Common myeloid progenitor, CD34-positive (primary cell): ENCODE measurements at regions not wholly inside any gene's neighbourhood (a gene's known extent, or its start where the extent isn't known, plus 50 kb on each side); places are given as distances from the start of the nearest gene placed in this dataset.
"Not testable (repeated sequence)": the region's sequence is repeated elsewhere in the genome, so short reads cannot be mapped to it uniquely, and the experiment has no call there.

ENCODE experiments used
- CTCF ChIA-PET: fragments of 350-600 bp; sonication (Branson Sonifier 250); formaldehyde crosslinking; loops from one replicate; lab custom pipeline; 2021; ENCODE audit warnings: antibody characterized with exemption; lab: Charles Lee
- POLR2A ChIA-PET: fragments of 350-600 bp; sonication (Branson Sonifier 250); formaldehyde crosslinking; loops from one replicate; lab custom pipeline; 2021; ENCODE audit warnings: antibody characterized with exemption; lab: Charles Lee
- DNase-seq, 3 donors: peaks; one replicate each; pipeline versions ENCODE4 v3.0.0 to v3.0.0-alpha.2; 2013
- H3K27ac ChIP-seq, 2 experiments: 1 replicate in 1 of 2; 2 replicates in 1 of 2; pipeline ENCODE4 v1.7.0; 2013; ENCODE audit warnings: inconsistent platforms in 2 of 2, low read length in 2 of 2, mild to moderate bottlenecking in 2 of 2, low read depth in 1 of 2, moderate library complexity in 1 of 2; ENCODE audit not compliant: severe bottlenecking in 2 of 2, insufficient read depth in 1 of 2, poor library complexity in 1 of 2
- H3K27me3 ChIP-seq, 5 experiments: replicated peaks in 2 of 5; 1 replicate in 3 of 5; 2 replicates in 2 of 5; pipeline versions ENCODE4 v1.6.1 to v1.7.0; 2013; ENCODE audit warnings: low read length in 4 of 5, mild to moderate bottlenecking in 2 of 5, moderate library complexity in 2 of 5, inconsistent platforms in 1 of 5; ENCODE audit not compliant: insufficient read depth in 5 of 5, control insufficient read depth in 4 of 5
- H3K36me3 ChIP-seq, 4 experiments: 1 replicate in 2 of 4; 2 replicates in 2 of 4; pipeline versions ENCODE4 v1.6.1 to v1.7.0; 2013; ENCODE audit warnings: low read length in 3 of 4, control low read depth in 1 of 4, mild to moderate bottlenecking in 1 of 4; ENCODE audit not compliant: control insufficient read depth in 4 of 4, insufficient read depth in 4 of 4
- H3K4me1 ChIP-seq, 4 experiments: 1 replicate in 3 of 4; 2 replicates in 1 of 4; pipeline versions ENCODE4 v1.6.1 to v1.7.1; 2013; ENCODE audit warnings: low read length in 3 of 4, mild to moderate bottlenecking in 3 of 4, control low read depth in 1 of 4, inconsistent platforms in 1 of 4, moderate library complexity in 1 of 4; ENCODE audit not compliant: control insufficient read depth in 4 of 4, insufficient read depth in 4 of 4; ENCODE audit errors: control extremely low read depth in 1 of 4
- H3K4me3 ChIP-seq, 7 experiments: 1 replicate in 4 of 7; 2 replicates in 3 of 7; pipeline versions ENCODE4 v1.5.1 to v1.7.0; 2013; ENCODE audit warnings: mild to moderate bottlenecking in 7 of 7, low read length in 6 of 7, moderate library complexity in 6 of 7, inconsistent platforms in 2 of 7, low read depth in 2 of 7, control low read depth in 1 of 7; ENCODE audit not compliant: insufficient read depth in 4 of 7, control insufficient read depth in 1 of 7; ENCODE audit errors: extremely low read depth in 1 of 7
- H3K9me3 ChIP-seq, 5 experiments: 1 replicate in 4 of 5; 2 replicates in 1 of 5; pipeline versions ENCODE4 v1.6.1 to v1.7.1; 2013; ENCODE audit warnings: low read length in 4 of 5, mild to moderate bottlenecking in 2 of 5, inconsistent platforms in 1 of 5, low read depth in 1 of 5, moderate library complexity in 1 of 5; ENCODE audit not compliant: control insufficient read depth in 4 of 5, insufficient read depth in 2 of 5; ENCODE audit errors: control extremely low read depth in 1 of 5
- WGBS: methylation state at CpG from one replicate; pipeline ENCODE4 v1.1.5; 2013; ENCODE audit not compliant: insufficient coverage; 5-methylcytosine and 5-hydroxymethylcytosine counted together

DNA sequence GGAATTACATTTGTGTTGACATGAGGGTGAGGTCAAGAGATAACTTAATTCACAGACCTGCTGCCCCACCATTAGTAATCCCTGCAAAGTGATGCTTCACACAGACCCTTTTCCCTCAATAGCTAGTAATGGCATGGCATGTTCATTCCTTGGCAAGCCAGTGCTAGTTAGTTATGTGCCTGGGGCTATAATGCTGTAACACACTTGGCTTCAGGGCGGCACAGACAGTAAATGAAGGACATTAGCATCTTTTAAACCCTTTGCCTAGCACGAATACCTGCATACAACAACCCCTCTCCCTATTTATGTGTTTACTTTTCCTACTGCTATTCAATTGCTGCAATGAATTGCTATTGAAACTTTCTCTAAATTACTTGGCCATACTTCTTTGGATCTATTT, 266.2 kb upstream of the VWC2 start:
- CTCF ChIA-PET, result not testable (repeated sequence)

DNA sequence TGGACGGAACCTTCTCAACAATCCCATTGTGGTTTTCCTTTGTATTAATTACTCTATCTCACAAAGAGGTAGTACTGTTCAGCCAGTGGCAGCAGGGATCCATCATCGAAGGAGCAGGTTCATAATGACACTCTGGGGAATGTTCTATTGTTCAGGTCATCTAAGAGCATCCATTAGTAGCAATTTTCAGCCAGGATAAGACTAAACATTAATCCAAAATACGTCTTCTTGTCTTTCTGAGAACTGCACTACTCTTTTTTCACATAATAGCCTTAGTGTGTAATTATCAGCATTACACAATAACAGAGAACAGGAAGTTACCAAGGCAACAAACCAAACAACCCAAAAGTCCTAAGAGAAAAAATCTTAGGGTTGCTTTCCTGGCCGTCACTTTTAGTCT, 259.5 kb upstream of the VWC2 start:
- 34% methylated on average over 3 of the region's 4 CpGs for WGBS
- Histone ChIP-seq H3K4me3 (no peak overlapping the region), H3K9me3 (no peaks in the 10 kb centered on the region), H3K27ac (no peak overlapping the region), H3K27me3 (no peaks in the 10 kb centered on the region), H3K36me3 (no peaks in the 10 kb centered on the region), H3K4me1 (no peaks in the 10 kb centered on the region)
- POLR2A ChIA-PET, result no interaction called here
- DNase-seq, result peak in 2 of 3 donors; percentile 16 to 20
- CTCF ChIA-PET, result no interaction called here

More for the DNA sequence above, 266.2 kb upstream of the VWC2 start:
- H3K4me1 ChIP-seq, H3K9me3 ChIP-seq, DNase-seq, H3K36me3 ChIP-seq, H3K27ac ChIP-seq, H3K27me3 ChIP-seq, POLR2A ChIA-PET, H3K4me3 ChIP-seq: not testable (repeated sequence)
- WGBS, result 58% methylated on average over 2 of the region's 2 CpGs

DNA sequence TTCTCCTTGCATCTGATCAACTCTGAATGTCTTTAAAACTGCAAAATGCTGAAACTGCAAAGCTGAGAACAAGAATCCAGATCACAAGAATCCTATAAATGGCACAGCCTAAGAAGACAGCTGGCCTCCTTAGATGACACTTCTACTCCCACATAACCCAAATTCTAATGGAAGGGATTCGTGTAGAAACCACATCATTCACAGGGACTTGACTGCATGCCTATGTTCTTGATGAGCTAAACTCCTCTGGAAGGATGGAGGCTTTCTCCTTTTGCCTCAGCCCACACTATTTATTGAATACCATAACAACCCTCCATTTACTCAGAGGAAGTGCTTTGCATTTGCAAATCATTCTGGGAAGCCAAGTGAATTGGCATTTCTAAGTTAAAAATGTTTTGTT, 252.5 kb upstream of the VWC2 start:
- POLR2A ChIA-PET, result no interaction called here
- no peak for DNase-seq
- CTCF ChIA-PET, result no interaction called here
- no peaks in the 10 kb centered on the region for H3K9me3 ChIP-seq
- WGBS, result no CpG with 5 or more reads among the region's 1 CpG
- H3K36me3 ChIP-seq, result no peaks in the 10 kb centered on the region
- no peaks in the 10 kb centered on the region for H3K4me1 ChIP-seq
- no peaks in the 10 kb centered on the region for H3K27me3 ChIP-seq
- H3K27ac ChIP-seq, result no peak overlapping the region
- no peak overlapping the region for H3K4me3 ChIP-seq

DNA sequence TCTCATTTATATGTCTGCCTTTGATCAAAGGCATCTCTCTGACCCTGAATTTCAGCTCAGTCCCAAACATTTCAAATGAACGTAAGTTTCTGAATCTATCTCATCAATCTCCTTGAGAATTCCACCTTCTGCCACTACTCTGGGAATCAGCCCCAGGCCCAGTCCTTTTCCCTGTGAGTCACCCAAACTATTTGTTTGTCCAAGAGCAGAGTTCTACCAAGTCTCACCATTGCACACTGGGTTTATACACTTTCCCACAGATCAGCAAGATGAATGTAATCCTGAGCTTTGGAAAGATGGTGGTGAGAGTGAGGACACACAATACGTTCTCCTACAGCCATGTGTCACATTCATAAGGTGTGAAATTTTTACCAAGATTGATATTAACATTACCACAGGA, 251.3 kb upstream of the VWC2 start:
- Histone ChIP-seq H3K36me3 (no peaks in the 10 kb centered on the region), H3K4me1 (no peaks in the 10 kb centered on the region), H3K9me3 (no peaks in the 10 kb centered on the region), H3K27ac (no peak overlapping the region), H3K4me3 (no peak overlapping the region), H3K27me3 (no peaks in the 10 kb centered on the region)
- 91% methylated on average over 1 of the region's 2 CpGs for WGBS
- POLR2A ChIA-PET, result no interaction called here
- CTCF ChIA-PET, result no interaction called here
- no peak for DNase-seq

DNA sequence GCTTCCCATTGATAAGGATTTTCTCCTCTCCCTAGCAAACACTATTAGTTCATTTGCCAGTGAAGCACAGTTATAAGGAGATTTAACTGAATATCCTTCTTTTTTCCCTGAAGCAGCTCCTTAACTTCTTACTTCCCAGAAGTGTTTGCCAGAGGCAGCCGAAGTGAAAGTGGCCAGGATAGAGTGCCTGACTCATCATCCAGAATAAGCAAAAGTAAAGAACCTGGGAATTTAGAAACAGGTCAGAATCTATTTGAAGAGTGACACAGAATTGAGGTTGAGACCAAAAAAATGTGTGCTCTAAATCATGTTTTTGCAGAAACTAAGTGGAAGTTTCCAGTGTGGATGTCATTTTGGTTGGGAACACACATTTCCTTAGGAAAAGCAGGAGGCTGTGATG, 249.6 kb upstream of the VWC2 start:
- ChIA-PET POLR2A (no interaction called here), CTCF (no interaction called here)
- no peak for DNase-seq
- Histone ChIP-seq H3K4me1 (no peaks in the 10 kb centered on the region), H3K36me3 (no peaks in the 10 kb centered on the region), H3K9me3 (no peaks in the 10 kb centered on the region), H3K27me3 (no peaks in the 10 kb centered on the region), H3K4me3 (no peak overlapping the region), H3K27ac (no peak overlapping the region)
- 100% methylated on average over 1 of the region's 1 CpG for WGBS

DNA sequence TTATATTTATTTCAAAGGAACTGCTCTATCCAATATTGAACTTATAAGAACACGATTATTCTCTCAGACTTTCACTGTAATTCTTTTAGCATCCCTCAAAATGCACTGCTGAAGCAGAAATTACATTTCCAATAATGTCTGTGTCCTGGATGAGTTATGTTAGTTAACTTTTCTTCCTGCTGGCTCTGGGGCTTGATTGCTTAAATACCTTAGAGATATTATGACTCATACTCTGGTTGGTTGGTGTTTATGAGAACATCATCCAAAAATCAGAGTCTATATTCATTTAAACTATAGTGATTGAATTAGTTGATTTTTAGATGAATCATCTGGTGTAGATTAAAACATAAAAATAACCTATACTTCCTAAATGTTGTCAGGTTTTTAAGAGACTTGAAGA, 246.3 kb upstream of the VWC2 start:
- no peaks in the 10 kb centered on the region for H3K36me3 ChIP-seq
- DNase-seq, result no peak
- H3K9me3 ChIP-seq, result no peaks in the 10 kb centered on the region
- WGBS, result 86% methylated on average over 1 of the region's 1 CpG
- ChIA-PET POLR2A (no interaction called here), CTCF (no interaction called here)
- H3K4me1 ChIP-seq, result no peaks in the 10 kb centered on the region
- no peaks in the 10 kb centered on the region for H3K27me3 ChIP-seq
- no peak overlapping the region for H3K4me3 ChIP-seq
- no peak overlapping the region for H3K27ac ChIP-seq

DNA sequence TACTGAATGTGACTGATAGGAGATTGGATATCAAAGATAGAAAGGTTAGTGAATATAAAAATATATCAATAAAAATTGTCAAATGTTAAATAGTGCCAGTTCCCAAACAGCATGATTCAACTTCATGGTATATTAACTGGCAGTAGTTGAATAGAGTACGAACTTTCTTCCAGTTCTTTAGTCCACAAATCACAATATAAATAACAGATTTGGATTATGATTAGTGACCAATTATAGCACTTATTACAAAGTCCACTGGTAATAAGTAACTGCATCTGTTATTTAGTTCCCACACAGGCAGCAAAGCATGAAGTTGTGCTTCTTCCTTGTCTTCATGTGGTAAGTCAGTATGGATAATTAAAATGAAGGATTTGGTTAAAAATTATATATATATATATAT, 243.0 kb upstream of the VWC2 start:
- WGBS, result no CpG with 5 or more reads among the region's 1 CpG
- DNase-seq, result no peak
- H3K4me3 ChIP-seq, result no peak overlapping the region
- ChIA-PET CTCF (no interaction called here), POLR2A (no interaction called here)
- H3K27ac ChIP-seq, result no peak overlapping the region
- no peaks in the 10 kb centered on the region for H3K9me3 ChIP-seq
- no peaks in the 10 kb centered on the region for H3K36me3 ChIP-seq
- H3K27me3 ChIP-seq, result no peaks in the 10 kb centered on the region
- H3K4me1 ChIP-seq, result no peaks in the 10 kb centered on the region
